HEK293 (cell line): ENCODE measurements at regions not wholly inside any gene's neighbourhood (a gene's known extent, or its start where the extent isn't known, plus 50 kb on each side); places are given as distances from the start of the nearest gene placed in this dataset.

Experiments used
- OVOL3 ChIP-seq: fragments of 450-650 bp; formaldehyde crosslinking; IDR thresholded peaks from 2 replicates; pipeline ENCODE4 v1.5.1; 2016; ENCODE audit warnings: missing biosample characterization, missing genetic modification characterization
- RBAK ChIP-seq: fragments of 450-650 bp; formaldehyde crosslinking; IDR thresholded peaks from 2 replicates; pipeline ENCODE4 v1.5.1; 2016; ENCODE audit warnings: missing biosample characterization, missing genetic modification characterization
- REPIN1 ChIP-seq: fragments of 450-650 bp; formaldehyde crosslinking; IDR thresholded peaks from 2 replicates; pipeline ENCODE4 v1.5.1; 2017; ENCODE audit warnings: missing biosample characterization, missing genetic modification characterization, low read depth
- ZFP37 ChIP-seq: fragments of 450-650 bp; formaldehyde crosslinking; IDR thresholded peaks from 2 replicates; pipeline ENCODE4 v1.5.1; 2016; ENCODE audit warnings: missing biosample characterization, missing genetic modification characterization
- ZNF146 ChIP-seq: fragments of 450-650 bp; formaldehyde crosslinking; IDR thresholded peaks from 2 replicates; pipeline ENCODE4 v1.5.1; 2016; ENCODE audit warnings: missing biosample characterization, missing genetic modification characterization
- ZNF239 ChIP-seq: fragments of 450-650 bp; formaldehyde crosslinking; IDR thresholded peaks from 2 replicates; pipeline ENCODE4 v1.5.1; 2016; ENCODE audit warnings: missing biosample characterization, missing genetic modification characterization
- ZNF324 ChIP-seq: fragments of 450-650 bp; formaldehyde crosslinking; IDR thresholded peaks from 2 replicates; pipeline ENCODE4 v1.5.1; 2016; ENCODE audit warnings: missing biosample characterization, missing genetic modification characterization
- ZNF350 ChIP-seq: fragments of 450-650 bp; formaldehyde crosslinking; IDR thresholded peaks from 2 replicates; pipeline ENCODE4 v1.5.0; 2017; ENCODE audit warnings: missing biosample characterization, mild to moderate bottlenecking, missing genetic modification characterization
- ZNF555 ChIP-seq: fragments of 450-650 bp; formaldehyde crosslinking; conservative IDR thresholded peaks from 2 replicates; pipeline ENCODE4 v1.5.1; 2017; ENCODE audit warnings: missing biosample characterization, mild to moderate bottlenecking, missing genetic modification characterization, inconsistent platforms
- ZNF658 ChIP-seq: fragments of 450-650 bp; formaldehyde crosslinking; IDR thresholded peaks from 2 replicates; pipeline ENCODE4; 2016; ENCODE audit warnings: missing biosample characterization, missing genetic modification characterization
- ZNF768 ChIP-seq: fragments of 450-650 bp; formaldehyde crosslinking; IDR thresholded peaks from 2 replicates; pipeline ENCODE4 v1.5.1; 2018; ENCODE audit warnings: missing biosample characterization, mild to moderate bottlenecking, missing genetic modification characterization
- TF ChIP-seq, protein P1 (sequence below): fragments of 450-650 bp; formaldehyde crosslinking; IDR thresholded peaks from 2 replicates; pipeline ENCODE4 v1.5.1; 2016; ENCODE audit warnings: missing biosample characterization, missing genetic modification characterization
- TF ChIP-seq, protein P2 (sequence below): fragments of 450-650 bp; formaldehyde crosslinking; IDR thresholded peaks from 2 replicates; pipeline ENCODE4 v1.5.1; 2016; ENCODE audit warnings: missing biosample characterization, missing genetic modification characterization, low read depth
- TF ChIP-seq, protein P3 (sequence below): fragments of 450-650 bp; formaldehyde crosslinking; IDR thresholded peaks from 2 replicates; pipeline ENCODE4 v1.5.1; 2016; ENCODE audit warnings: missing biosample characterization, missing genetic modification characterization

DNA sequence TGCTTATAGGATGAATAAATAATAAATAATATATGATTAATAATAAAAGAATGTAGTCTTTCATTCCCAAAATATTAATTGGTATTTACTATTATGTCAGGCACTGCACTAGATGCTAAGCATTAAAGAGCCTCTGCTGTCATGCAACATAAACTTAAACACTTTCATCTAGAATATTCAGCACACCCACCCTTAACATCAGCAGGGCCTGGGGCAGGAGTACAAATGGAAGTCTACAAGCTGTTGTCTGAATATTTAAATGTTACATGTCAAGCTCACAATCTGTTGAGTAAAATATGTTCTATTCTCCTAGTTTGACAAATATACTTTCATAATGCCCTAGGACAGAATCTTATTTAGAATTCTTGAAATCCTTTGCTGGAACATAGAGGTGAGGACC, 395.1 kb downstream of the EPM2A start:
- TF ChIP-seq ZNF324 (tag by site-specific recombination) (no peak), REPIN1 (tag by site-specific recombination) (no peak), ZNF239 (no peak), RBAK (tag by site-specific recombination) (no peak), ZFP37 (tag by site-specific recombination) (no peak), ZNF350 (tag by site-specific recombination) (no peak), ZNF768 (tag by site-specific recombination) (no peak), ZNF146 (no peak), ZNF555 (tag by site-specific recombination) (no peak), OVOL3 (tag by site-specific recombination) (no peak), ZNF658 (tag by site-specific recombination) (no peak)
- TF ChIP-seq, protein P1, sequence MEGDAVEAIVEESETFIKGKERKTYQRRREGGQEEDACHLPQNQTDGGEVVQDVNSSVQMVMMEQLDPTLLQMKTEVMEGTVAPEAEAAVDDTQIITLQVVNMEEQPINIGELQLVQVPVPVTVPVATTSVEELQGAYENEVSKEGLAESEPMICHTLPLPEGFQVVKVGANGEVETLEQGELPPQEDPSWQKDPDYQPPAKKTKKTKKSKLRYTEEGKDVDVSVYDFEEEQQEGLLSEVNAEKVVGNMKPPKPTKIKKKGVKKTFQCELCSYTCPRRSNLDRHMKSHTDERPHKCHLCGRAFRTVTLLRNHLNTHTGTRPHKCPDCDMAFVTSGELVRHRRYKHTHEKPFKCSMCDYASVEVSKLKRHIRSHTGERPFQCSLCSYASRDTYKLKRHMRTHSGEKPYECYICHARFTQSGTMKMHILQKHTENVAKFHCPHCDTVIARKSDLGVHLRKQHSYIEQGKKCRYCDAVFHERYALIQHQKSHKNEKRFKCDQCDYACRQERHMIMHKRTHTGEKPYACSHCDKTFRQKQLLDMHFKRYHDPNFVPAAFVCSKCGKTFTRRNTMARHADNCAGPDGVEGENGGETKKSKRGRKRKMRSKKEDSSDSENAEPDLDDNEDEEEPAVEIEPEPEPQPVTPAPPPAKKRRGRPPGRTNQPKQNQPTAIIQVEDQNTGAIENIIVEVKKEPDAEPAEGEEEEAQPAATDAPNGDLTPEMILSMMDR (tag by site-specific recombination) = no peak
- TF ChIP-seq, protein P2, sequence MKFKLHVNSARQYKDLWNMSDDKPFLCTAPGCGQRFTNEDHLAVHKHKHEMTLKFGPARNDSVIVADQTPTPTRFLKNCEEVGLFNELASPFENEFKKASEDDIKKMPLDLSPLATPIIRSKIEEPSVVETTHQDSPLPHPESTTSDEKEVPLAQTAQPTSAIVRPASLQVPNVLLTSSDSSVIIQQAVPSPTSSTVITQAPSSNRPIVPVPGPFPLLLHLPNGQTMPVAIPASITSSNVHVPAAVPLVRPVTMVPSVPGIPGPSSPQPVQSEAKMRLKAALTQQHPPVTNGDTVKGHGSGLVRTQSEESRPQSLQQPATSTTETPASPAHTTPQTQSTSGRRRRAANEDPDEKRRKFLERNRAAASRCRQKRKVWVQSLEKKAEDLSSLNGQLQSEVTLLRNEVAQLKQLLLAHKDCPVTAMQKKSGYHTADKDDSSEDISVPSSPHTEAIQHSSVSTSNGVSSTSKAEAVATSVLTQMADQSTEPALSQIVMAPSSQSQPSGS (tag by site-specific recombination) = no peak
- TF ChIP-seq, protein P3, sequence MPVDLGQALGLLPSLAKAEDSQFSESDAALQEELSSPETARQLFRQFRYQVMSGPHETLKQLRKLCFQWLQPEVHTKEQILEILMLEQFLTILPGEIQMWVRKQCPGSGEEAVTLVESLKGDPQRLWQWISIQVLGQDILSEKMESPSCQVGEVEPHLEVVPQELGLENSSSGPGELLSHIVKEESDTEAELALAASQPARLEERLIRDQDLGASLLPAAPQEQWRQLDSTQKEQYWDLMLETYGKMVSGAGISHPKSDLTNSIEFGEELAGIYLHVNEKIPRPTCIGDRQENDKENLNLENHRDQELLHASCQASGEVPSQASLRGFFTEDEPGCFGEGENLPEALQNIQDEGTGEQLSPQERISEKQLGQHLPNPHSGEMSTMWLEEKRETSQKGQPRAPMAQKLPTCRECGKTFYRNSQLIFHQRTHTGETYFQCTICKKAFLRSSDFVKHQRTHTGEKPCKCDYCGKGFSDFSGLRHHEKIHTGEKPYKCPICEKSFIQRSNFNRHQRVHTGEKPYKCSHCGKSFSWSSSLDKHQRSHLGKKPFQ (tag by site-specific recombination) = no peak
